ENCODE measurements at regions not wholly inside any gene's neighbourhood (a gene's known extent, or its start where the extent isn't known, plus 50 kb on each side); places are given as distances from the start of the nearest gene placed in this dataset.

- no peak for TF ChIP-seq CTCF (IDR thresholded peaks at IDR 0.05)
Observed at GRCh38 chr14:27881646-27882045, 884.9 kb upstream of the FOXG1 start.

GRCh38 chr14:27886256-27886655 lies 880.3 kb upstream of the FOXG1 start:
- no peak for TF ChIP-seq CTCF (IDR thresholded peaks at IDR 0.05)

GRCh38 chr14:27890259-27890658 lies 876.3 kb upstream of the FOXG1 start:
- no peak for TF ChIP-seq CTCF (IDR thresholded peaks at IDR 0.05)

GRCh38 chr14:27916326-27916725 lies 850.3 kb upstream of the FOXG1 start:
- no peak for TF ChIP-seq CTCF (IDR thresholded peaks at IDR 0.05)

- TF ChIP-seq CTCF (IDR thresholded peaks at IDR 0.05) = no peak
Observed at GRCh38 chr14:27917896-27918295, 848.7 kb upstream of the FOXG1 start.

- no peak for TF ChIP-seq CTCF (IDR thresholded peaks at IDR 0.05)
Observed at GRCh38 chr14:27927519-27927918, 839.1 kb upstream of the FOXG1 start.

GRCh38 chr14:27929797-27930347 lies 836.7 kb upstream of the FOXG1 start:
- no peak for TF ChIP-seq CTCF (IDR thresholded peaks at IDR 0.05)

- TF ChIP-seq CTCF (IDR thresholded peaks at IDR 0.05) = no peak
Observed at GRCh38 chr14:27938392-27938791, 828.2 kb upstream of the FOXG1 start.

Data from LNCAP (cell line).